ENCODE measurements at regions not wholly inside any gene's neighbourhood (a gene's known extent, or its start where the extent isn't known, plus 50 kb on each side); places are given as distances from the start of the nearest gene placed in this dataset.

- no peak for DNase-seq
Measured at GRCh38 chr11:134463716-134464115, 51.7 kb upstream of the B3GAT1 start.
